IMR-90 (cell line): ENCODE measurements at regions not wholly inside any gene's neighbourhood (a gene's known extent, or its start where the extent isn't known, plus 50 kb on each side); places are given as distances from the start of the nearest gene placed in this dataset.

Experiments used
- ATAC-seq: fragments of 200-7000 bp; cut with Tn5 transposase; 2 replicates; pipeline ENCODE4 v1.9.1; 2020; ENCODE audit warnings: low read depth, mild to moderate bottlenecking, moderate library complexity
- BruUV-seq: library from RNA; stranded (reverse); fragments of 400-500 nt; replicated peaks from 2 replicates; lab custom pipeline; 2021; lab: Mats Ljungman, UMichigan
- CTCF ChIA-PET: fragments of 300-600 bp; formaldehyde crosslinking; extraction: SDS; loops from one replicate; lab custom pipeline; 2021; ENCODE audit warnings: antibody characterized with exemption; lab: Yijun Ruan, JAX
- POLR2A ChIA-PET: fragments of 300-600 bp; sonication (Branson Sonifier 250); formaldehyde crosslinking; loops from one replicate; lab custom pipeline; 2022; ENCODE audit warnings: antibody characterized with exemption; ENCODE audit not compliant: unreplicated experiment; lab: Charles Lee
- DNase-seq: peaks from one replicate; pipeline ENCODE4 v3.0.0; 2013
- H2AFZ ChIP-seq: replicated peaks from 2 replicates; pipeline ENCODE3; 2013; ENCODE audit warnings: low read length, mild to moderate bottlenecking; ENCODE audit not compliant: poor library complexity
- H2AK5ac ChIP-seq: 2 replicates; pipeline ENCODE4 v1.6.1; 2013; ENCODE audit warnings: low read depth, low read length, inconsistent platforms
- H2AK9ac ChIP-seq: replicated peaks from 2 replicates; pipeline ENCODE3; 2013; ENCODE audit warnings: mild to moderate bottlenecking, low read depth, low read length, moderate library complexity; ENCODE audit not compliant: poor library complexity
- H2BK120ac ChIP-seq: 2 replicates; pipeline ENCODE4 v1.6.1; 2013; ENCODE audit warnings: low read depth, low read length, inconsistent platforms
- H2BK15ac ChIP-seq: 3 replicates; pipeline ENCODE4 v1.6.1; 2013; ENCODE audit warnings: low read depth, low read length, inconsistent platforms
- H2BK20ac ChIP-seq: 2 replicates; pipeline ENCODE4 v1.6.1; 2013; ENCODE audit warnings: low read depth, mild to moderate bottlenecking, inconsistent platforms, low read length, moderate library complexity
- H2BK5ac ChIP-seq: 2 replicates; pipeline ENCODE4 v1.6.1; 2013; ENCODE audit warnings: mild to moderate bottlenecking, low read depth, low read length, inconsistent platforms; ENCODE audit not compliant: poor library complexity, severe bottlenecking
- H3K14ac ChIP-seq: replicated peaks from 2 replicates; pipeline ENCODE4 v1.6.1; 2013; ENCODE audit warnings: low read depth, low read length, inconsistent platforms
- H3K18ac ChIP-seq: 2 replicates; pipeline ENCODE4 v1.6.1; 2013; ENCODE audit warnings: low read depth, low read length, control low read depth
- H3K23ac ChIP-seq: 2 replicates; pipeline ENCODE4 v1.6.1; 2013; ENCODE audit warnings: low read depth, low read length, inconsistent platforms
- H3K27ac ChIP-seq: 2 replicates; pipeline ENCODE4 v1.5.1; 2013; ENCODE audit warnings: mild to moderate bottlenecking, control low read depth, low read length; ENCODE audit not compliant: insufficient read depth
- H3K27me3 ChIP-seq: 2 replicates; pipeline ENCODE4 v1.6.1; 2013; ENCODE audit warnings: low read length; ENCODE audit not compliant: control insufficient read depth, insufficient read depth
- H3K36me3 ChIP-seq: 2 replicates; pipeline ENCODE4 v1.6.1; 2013; ENCODE audit warnings: low read length, mixed read lengths; ENCODE audit not compliant: control insufficient read depth, insufficient read depth
- H3K4ac ChIP-seq: 2 replicates; pipeline ENCODE4 v1.6.1; 2013; ENCODE audit warnings: low read depth, low read length, inconsistent platforms
- H3K4me1 ChIP-seq: 2 replicates; pipeline ENCODE4 v1.6.1; 2013; ENCODE audit warnings: low read length, mixed read lengths; ENCODE audit not compliant: control insufficient read depth, insufficient read depth
- H3K4me2 ChIP-seq: 2 replicates; pipeline ENCODE4 v1.6.1; 2013; ENCODE audit warnings: low read depth, mild to moderate bottlenecking, control low read depth, low read length, moderate library complexity
- H3K4me3 ChIP-seq: 2 replicates; pipeline ENCODE4 v1.5.1; 2013; ENCODE audit warnings: low read depth, mild to moderate bottlenecking, control low read depth, low read length, moderate library complexity; ENCODE audit not compliant: insufficient read depth
- H3K56ac ChIP-seq: 2 replicates; pipeline ENCODE4 v1.6.1; 2013; ENCODE audit warnings: low read length, inconsistent platforms; ENCODE audit not compliant: insufficient read depth; ENCODE audit errors: extremely low read depth
- H3K79me1 ChIP-seq, 2 experiments: 2 replicates each; pipeline ENCODE4 v1.6.1; 2013; ENCODE audit warnings: low read length in 2 of 2, inconsistent platforms in 1 of 2, low read depth in 1 of 2
- H3K9ac ChIP-seq: 2 replicates; pipeline ENCODE4 v1.6.1; 2013; ENCODE audit warnings: low read depth, low read length, control low read depth
- H3K9me1 ChIP-seq: 2 replicates; pipeline ENCODE4 v1.6.1; 2013; ENCODE audit warnings: low read length, inconsistent platforms; ENCODE audit not compliant: insufficient read depth
- H3K9me3 ChIP-seq: 2 replicates; pipeline ENCODE4 v1.6.1; 2013; ENCODE audit warnings: low read length; ENCODE audit not compliant: control insufficient read depth, insufficient read depth
- H4K20me1 ChIP-seq: 2 replicates; pipeline ENCODE4 v1.6.1; 2013; ENCODE audit warnings: low read length, inconsistent platforms; ENCODE audit not compliant: insufficient read depth
- H4K5ac ChIP-seq: 2 replicates; pipeline ENCODE4 v1.6.1; 2013; ENCODE audit warnings: mild to moderate bottlenecking, low read depth, low read length, control low read depth
- H4K8ac ChIP-seq, 2 experiments: 2 replicates each; pipeline ENCODE4 v1.6.1; 2013; ENCODE audit warnings: low read depth in 2 of 2, low read length in 2 of 2, control low read depth in 1 of 2, inconsistent platforms in 1 of 2
- H4K91ac ChIP-seq: 2 replicates; pipeline ENCODE4 v1.6.1; 2013; ENCODE audit warnings: low read depth, low read length, inconsistent platforms; ENCODE audit not compliant: insufficient read depth
- SMC3 ChIP-seq: fragments of 150-350 bp; IDR thresholded peaks from 2 replicates; pipeline ENCODE4 v1.6.1; 2016; ENCODE audit warnings: low read depth, mild to moderate bottlenecking, antibody characterized with exemption, low read length, moderate library complexity
- dilution Hi-C: fragments of 300-500 bp; cut with HindIII; formaldehyde crosslinking; loops from one replicate; pipeline ENCODE4 v1.14.3; 2018; ENCODE audit warnings: low sequenced_read_pairs; ENCODE audit not compliant: unreplicated experiment
- in situ Hi-C: fragments of 300-500 bp; cut with MboI; formaldehyde crosslinking; loops from 3 replicates; pipeline ENCODE4 v1.14.3; 2019; ENCODE audit warnings: low sequenced_read_pairs, inconsistent platforms, mixed read lengths
- intact Hi-C: fragments of 100-400 bp; cut with micrococcal nuclease; formaldehyde crosslinking; loops from 2 replicates; pipeline ENCODE4 v1.10.0; 2022

DNA sequence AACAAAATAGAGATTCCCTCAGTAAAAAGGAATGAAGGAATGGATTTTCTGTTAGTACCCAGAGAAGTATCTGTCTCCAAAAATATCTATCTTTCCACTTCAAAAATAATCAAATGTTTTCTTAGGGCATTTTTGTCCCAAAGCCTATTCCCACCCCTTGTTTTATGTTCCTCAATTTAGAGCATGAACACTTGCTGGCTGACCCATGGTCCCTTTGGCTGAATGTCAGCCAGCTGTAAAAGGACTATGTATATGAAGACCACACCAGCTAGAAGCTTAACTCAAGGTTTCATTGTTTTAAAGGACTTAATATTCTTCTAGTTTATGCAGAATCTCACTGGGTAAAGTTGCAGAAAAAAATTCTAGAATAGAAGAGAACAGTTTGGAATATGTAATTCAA is 931.2 kb downstream of the MCTP2 start:
- Histone ChIP-seq H3K56ac (no peak overlapping the region), H2AFZ (no peak overlapping the region), H3K36me3 (no peaks in the 10 kb centered on the region), H3K27ac (no peak overlapping the region), H2BK5ac (no peak overlapping the region), H3K4me2 (no peak overlapping the region), H3K18ac (peak overlapping the region; percentile 64; the same call in 1 of the 2 replicates), H3K4ac (no peak overlapping the region), H3K14ac (no peak overlapping the region), H3K23ac (no peak overlapping the region), H2BK120ac (no peak overlapping the region), H3K79me1 (no peaks in the 10 kb centered on the region), H4K8ac (no peak overlapping the region), H3K4me1 (peaks cover 4% of the 10 kb centered on the region), H3K9me1 (no peaks in the 10 kb centered on the region), H2BK20ac (no peak overlapping the region), H4K91ac (no peak overlapping the region), H3K4me3 (no peak overlapping the region), H2AK9ac (no peak overlapping the region), H3K9me3 (no peaks in the 10 kb centered on the region), H3K9ac (no peak overlapping the region), H3K27me3 (0 out of 2 replicates have a peak, but pooled peaks cover 2% of the 10 kb centered on the region), H2AK5ac (no peak overlapping the region), H2BK15ac (no peak overlapping the region), H4K5ac (no peak overlapping the region), H4K20me1 (no peaks in the 10 kb centered on the region)
- POLR2A ChIA-PET: no interaction called here
- dilution Hi-C loops (no loop called here), in situ Hi-C loops (no loop called here), intact Hi-C loops (no loop called here)
- ATAC-seq (no peak), DNase-seq (no peak)
- CTCF ChIA-PET: interaction anchor here (0.5 to 0.6 kb wide), 2 partner anchors 11 to 13 kb away, joined by 3 to 5 read pairs; no protein-coding TSS in a partner anchor
- BruUV-seq: no TSS peak
- TF ChIP-seq SMC3: no peak
